NB4 (cell line): ENCODE measurements at regions not wholly inside any gene's neighbourhood (a gene's known extent, or its start where the extent isn't known, plus 50 kb on each side); places are given as distances from the start of the nearest gene placed in this dataset.
A peak's percentile ranks its signal among the peaks of the same experiment; 100 is the strongest.

Source experiments
- DNase-seq: peaks from one replicate; pipeline ENCODE4 v3.0.0; 2010; ENCODE audit warnings: low read depth
- H3K4me3 ChIP-seq: one replicate; pipeline ENCODE4 v1.5.1; 2011; ENCODE audit warnings: mild to moderate bottlenecking, low read depth, low read length, moderate library complexity
- CTCF ChIP-seq: IDR thresholded peaks from one replicate; pipeline ENCODE4 v1.5.1; 2012; ENCODE audit warnings: low read depth, low read length
- MAX ChIP-seq: IDR thresholded peaks from 2 replicates; pipeline ENCODE4 v1.6.1; 2011; ENCODE audit warnings: low read depth, low read length
- MYC ChIP-seq: IDR thresholded peaks from 2 replicates; pipeline ENCODE4 v1.6.1; 2011; ENCODE audit warnings: low read depth, low read length
- POLR2A ChIP-seq: IDR thresholded peaks from 2 replicates; pipeline ENCODE4 v1.6.1; 2011; ENCODE audit warnings: mild to moderate bottlenecking; ENCODE audit not compliant: insufficient read length; ENCODE audit errors: extremely low read depth

- no peak for DNase-seq
- H3K4me3 ChIP-seq, result no peak overlapping the region
- no peak for TF ChIP-seq MAX
- TF ChIP-seq POLR2A, result no peak
Observed at GRCh38 chr20:60845146-60845545, 406.9 kb upstream of the CDH4 start.

- peak; percentile 31 for DNase-seq
- no peak overlapping the region for H3K4me3 ChIP-seq
- TF ChIP-seq CTCF, result peak; percentile 71
- no peak for TF ChIP-seq MAX
Observed at GRCh38 chr20:60851826-60852704, 400.0 kb upstream of the CDH4 start.

- DNase-seq, result no peak
- TF ChIP-seq POLR2A, result no peak
- TF ChIP-seq MYC, result no peak
- TF ChIP-seq MAX, result no peak
- TF ChIP-seq CTCF, result no peak
- H3K4me3 ChIP-seq, result no peak overlapping the region
Observed at GRCh38 chr20:60857708-60858107, 394.4 kb upstream of the CDH4 start.

GRCh38 chr20:60862601-60863000 lies 389.5 kb upstream of the CDH4 start:
- TF ChIP-seq POLR2A, result no peak
- no peak for TF ChIP-seq CTCF
- no peak for TF ChIP-seq MYC
- TF ChIP-seq MAX, result no peak
- H3K4me3 ChIP-seq, result no peak overlapping the region
- no peak for DNase-seq

- no peak overlapping the region for H3K4me3 ChIP-seq
- TF ChIP-seq MYC, result no peak
- TF ChIP-seq CTCF, result no peak
- DNase-seq, result no peak
Observed at GRCh38 chr20:60863548-60863947, 388.5 kb upstream of the CDH4 start.

- TF ChIP-seq MYC, result no peak
- no peak for TF ChIP-seq POLR2A
- no peak for TF ChIP-seq MAX
- TF ChIP-seq CTCF, result no peak
- H3K4me3 ChIP-seq, result no peak overlapping the region
- no peak for DNase-seq
Observed at GRCh38 chr20:60867589-60867988, 384.5 kb upstream of the CDH4 start.
